ENCODE measurements at regions not wholly inside any gene's neighbourhood (a gene's known extent, or its start where the extent isn't known, plus 50 kb on each side); places are given as distances from the start of the nearest gene placed in this dataset.

DNA sequence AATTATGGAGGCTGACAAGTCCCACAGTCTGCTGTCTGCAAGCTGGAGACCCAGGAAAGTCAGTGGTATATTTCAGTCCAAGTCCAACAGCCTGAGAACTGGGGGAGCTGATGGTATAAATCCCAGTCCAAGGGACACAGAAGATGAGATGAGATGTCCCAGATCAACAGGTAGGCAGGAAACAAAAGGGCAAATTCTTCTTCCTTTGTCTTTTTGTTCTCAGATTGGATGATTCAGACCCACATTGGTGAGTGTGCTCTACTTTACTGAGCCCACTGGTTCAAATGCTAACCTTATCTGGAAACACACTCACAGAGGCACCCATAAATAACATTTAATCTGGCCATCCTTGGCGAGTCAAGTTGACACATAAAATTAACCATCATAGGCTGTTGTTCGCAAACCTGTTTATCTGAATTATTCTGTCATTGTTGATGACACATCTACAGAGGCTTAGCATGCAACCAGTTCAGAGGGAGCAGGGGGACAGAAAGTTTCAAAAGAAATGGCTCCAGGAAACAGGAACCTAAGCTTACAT lies 62.7 kb upstream of the ITGA11 start:
- Histone ChIP-seq H3K27ac (ENCODE audit: low read depth in 1 of 2, low read length in 2 of 2) (no peak overlapping the region), H3K4me3 (ENCODE audit: low read depth in 1 of 3, low read length in 3 of 3) (no peak overlapping the region), H3K36me3 (ENCODE audit: control insufficient read depth in 4 of 4, insufficient read depth in 3 of 4, low read depth in 1 of 4, low read length in 3 of 4) (no peaks in the 10 kb centered on the region), H3K27me3 (ENCODE audit: control insufficient read depth in 4 of 4, insufficient read depth in 4 of 4, low read length in 3 of 4) (peaks cover 0 to 5% (median 1%) of the 10 kb centered on the region in 4 donors), H3K9me3 (ENCODE audit: control insufficient read depth in 4 of 4, low read length in 3 of 4) (no peaks in the 10 kb centered on the region), H3K9ac (ENCODE audit: low read depth in 1 of 2, low read length in 2 of 2) (no peak overlapping the region), H3K4me1 (ENCODE audit: control insufficient read depth in 4 of 4, insufficient read depth in 4 of 4, low read length in 3 of 4) (no peaks in the 10 kb centered on the region)
- 83% methylated on average over 2 of the region's 2 CpGs for WGBS
- DNase-seq (ENCODE audit: low spot score), result no peak
- TF ChIP-seq GABPA (IDR thresholded peaks at IDR 0.05 in 1 of 2, conservative IDR thresholded peaks at IDR 0.05 in 1 of 2), result no peak
- no peak for TF ChIP-seq RXRA (IDR thresholded peaks at IDR 0.05)
- TF ChIP-seq NR2F2 (IDR thresholded peaks at IDR 0.05), result no peak
- TF ChIP-seq TAF1 (conservative IDR thresholded peaks at IDR 0.05), result no peak
- TF ChIP-seq, protein P1, sequence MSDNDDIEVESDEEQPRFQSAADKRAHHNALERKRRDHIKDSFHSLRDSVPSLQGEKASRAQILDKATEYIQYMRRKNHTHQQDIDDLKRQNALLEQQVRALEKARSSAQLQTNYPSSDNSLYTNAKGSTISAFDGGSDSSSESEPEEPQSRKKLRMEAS (IDR thresholded peaks at IDR 0.05), result no peak
- no peak for TF ChIP-seq CTCF (IDR thresholded peaks at IDR 0.05; ENCODE audit: low read depth, low read length, missing input control)

- H3K27me3 ChIP-seq (ENCODE audit: control insufficient read depth in 4 of 4, insufficient read depth in 4 of 4, low read length in 3 of 4), result peaks cover 0 to 5% (median 1%) of the 10 kb centered on the region in 4 donors
- H3K36me3 ChIP-seq (ENCODE audit: control insufficient read depth in 4 of 4, insufficient read depth in 3 of 4, low read depth in 1 of 4, low read length in 3 of 4), result no peaks in the 10 kb centered on the region
- 60% methylated on average over 1 of the region's 1 CpG for WGBS
- TF ChIP-seq EGR1 (IDR thresholded peaks at IDR 0.05; ENCODE audit: low read depth in 2 of 2) (no peak), CTCF (IDR thresholded peaks at IDR 0.05; ENCODE audit: low read depth, low read length, missing input control) (no peak), ZBTB33 (IDR thresholded peaks at IDR 0.05) (no peak), GABPA (IDR thresholded peaks at IDR 0.05 in 1 of 2, conservative IDR thresholded peaks at IDR 0.05 in 1 of 2) (no peak), TAF1 (conservative IDR thresholded peaks at IDR 0.05) (no peak), NR2F2 (IDR thresholded peaks at IDR 0.05) (no peak), HNF4A (conservative IDR thresholded peaks at IDR 0.05) (no peak), JUND (IDR thresholded peaks at IDR 0.05) (no peak), RAD21 (IDR thresholded peaks at IDR 0.05) (no peak), FOXA2 (IDR thresholded peaks at IDR 0.05) (no peak), RXRA (IDR thresholded peaks at IDR 0.05) (no peak), ATF3 (IDR thresholded peaks at IDR 0.05) (no peak), SP1 (IDR thresholded peaks at IDR 0.05) (no peak), YY1 (IDR thresholded peaks at IDR 0.05) (no peak), HNF4G (IDR thresholded peaks at IDR 0.05) (no peak), FOXA1 (IDR thresholded peaks at IDR 0.05) (no peak)
- TF ChIP-seq, protein P2, sequence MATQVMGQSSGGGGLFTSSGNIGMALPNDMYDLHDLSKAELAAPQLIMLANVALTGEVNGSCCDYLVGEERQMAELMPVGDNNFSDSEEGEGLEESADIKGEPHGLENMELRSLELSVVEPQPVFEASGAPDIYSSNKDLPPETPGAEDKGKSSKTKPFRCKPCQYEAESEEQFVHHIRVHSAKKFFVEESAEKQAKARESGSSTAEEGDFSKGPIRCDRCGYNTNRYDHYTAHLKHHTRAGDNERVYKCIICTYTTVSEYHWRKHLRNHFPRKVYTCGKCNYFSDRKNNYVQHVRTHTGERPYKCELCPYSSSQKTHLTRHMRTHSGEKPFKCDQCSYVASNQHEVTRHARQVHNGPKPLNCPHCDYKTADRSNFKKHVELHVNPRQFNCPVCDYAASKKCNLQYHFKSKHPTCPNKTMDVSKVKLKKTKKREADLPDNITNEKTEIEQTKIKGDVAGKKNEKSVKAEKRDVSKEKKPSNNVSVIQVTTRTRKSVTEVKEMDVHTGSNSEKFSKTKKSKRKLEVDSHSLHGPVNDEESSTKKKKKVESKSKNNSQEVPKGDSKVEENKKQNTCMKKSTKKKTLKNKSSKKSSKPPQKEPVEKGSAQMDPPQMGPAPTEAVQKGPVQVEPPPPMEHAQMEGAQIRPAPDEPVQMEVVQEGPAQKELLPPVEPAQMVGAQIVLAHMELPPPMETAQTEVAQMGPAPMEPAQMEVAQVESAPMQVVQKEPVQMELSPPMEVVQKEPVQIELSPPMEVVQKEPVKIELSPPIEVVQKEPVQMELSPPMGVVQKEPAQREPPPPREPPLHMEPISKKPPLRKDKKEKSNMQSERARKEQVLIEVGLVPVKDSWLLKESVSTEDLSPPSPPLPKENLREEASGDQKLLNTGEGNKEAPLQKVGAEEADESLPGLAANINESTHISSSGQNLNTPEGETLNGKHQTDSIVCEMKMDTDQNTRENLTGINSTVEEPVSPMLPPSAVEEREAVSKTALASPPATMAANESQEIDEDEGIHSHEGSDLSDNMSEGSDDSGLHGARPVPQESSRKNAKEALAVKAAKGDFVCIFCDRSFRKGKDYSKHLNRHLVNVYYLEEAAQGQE (IDR thresholded peaks at IDR 0.05), result no peak
- TF ChIP-seq, protein P1 (IDR thresholded peaks at IDR 0.05), result no peak
- H3K9me3 ChIP-seq (ENCODE audit: control insufficient read depth in 4 of 4, low read length in 3 of 4), result no peaks in the 10 kb centered on the region
- H3K27ac ChIP-seq (ENCODE audit: low read depth in 1 of 2, low read length in 2 of 2), result no peak overlapping the region
- DNase-seq (ENCODE audit: low spot score), result no peak
- no peak overlapping the region for H3K4me3 ChIP-seq (ENCODE audit: low read depth in 1 of 3, low read length in 3 of 3)
- no peak overlapping the region for H3K9ac ChIP-seq (ENCODE audit: low read depth in 1 of 2, low read length in 2 of 2)
- H3K4me1 ChIP-seq (ENCODE audit: control insufficient read depth in 4 of 4, insufficient read depth in 4 of 4, low read length in 3 of 4), result no peaks in the 10 kb centered on the region
Observed at GRCh38 chr15:68495221-68495950, 63.4 kb upstream of the ITGA11 start.
